ENCODE measurements at regions not wholly inside any gene's neighbourhood (a gene's known extent, or its start where the extent isn't known, plus 50 kb on each side); places are given as distances from the start of the nearest gene placed in this dataset.
"Not testable (repeated sequence)": the region's sequence is repeated elsewhere in the genome, so short reads cannot be mapped to it uniquely, and the experiment has no call there.

DNA sequence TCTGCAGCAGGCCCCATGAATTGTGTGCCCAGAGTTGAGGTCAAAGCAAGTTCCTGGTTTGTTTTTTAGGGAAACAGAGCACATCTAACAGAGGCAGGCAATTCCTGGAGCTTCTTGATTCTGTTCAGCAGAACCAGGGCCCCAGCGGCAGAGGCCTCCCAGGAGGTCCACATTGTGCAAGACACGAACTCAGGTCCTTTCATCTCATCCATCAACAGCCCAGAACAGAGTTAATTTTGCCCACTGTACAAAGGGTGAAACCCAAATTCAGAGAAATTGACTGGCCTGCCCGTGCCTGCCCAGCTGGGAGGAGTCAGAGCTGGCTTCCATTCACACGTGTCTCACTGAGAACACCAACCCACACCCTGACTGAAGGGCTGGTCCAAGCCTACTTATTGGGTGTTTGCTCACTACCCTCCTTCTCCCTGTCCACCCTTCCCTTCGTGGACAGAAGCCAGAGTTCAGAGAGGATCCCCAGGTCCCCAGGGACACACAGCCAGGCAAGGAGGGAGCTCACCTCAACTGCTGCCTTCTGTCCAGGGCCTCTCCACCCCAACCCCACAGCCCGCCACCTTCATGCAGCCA is 607.1 kb downstream of the TBC1D22A start:
- no peak for DNase-seq (ENCODE audit: low spot score)

DNA sequence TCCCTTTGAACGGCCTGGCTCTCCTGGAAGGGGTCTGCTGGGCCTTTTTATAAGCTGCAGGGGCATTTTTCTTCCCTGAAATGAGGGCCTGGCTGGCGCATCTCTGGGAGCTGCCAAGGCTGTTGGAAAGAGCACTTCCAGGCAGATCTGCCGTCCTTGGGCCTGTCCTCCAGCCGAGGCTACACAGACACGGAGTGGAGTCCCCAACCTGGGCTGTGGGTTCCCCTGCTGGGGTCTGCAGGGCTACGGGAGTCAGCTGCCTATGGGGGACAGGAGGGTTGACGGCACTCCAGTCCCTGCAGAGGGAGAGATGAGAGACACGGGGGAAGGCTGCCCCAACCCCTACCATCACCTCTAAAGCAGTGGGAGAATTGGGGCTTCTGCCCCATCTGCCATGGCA is 606.6 kb downstream of the TBC1D22A start:
- no peak for DNase-seq (ENCODE audit: low spot score)

DNA sequence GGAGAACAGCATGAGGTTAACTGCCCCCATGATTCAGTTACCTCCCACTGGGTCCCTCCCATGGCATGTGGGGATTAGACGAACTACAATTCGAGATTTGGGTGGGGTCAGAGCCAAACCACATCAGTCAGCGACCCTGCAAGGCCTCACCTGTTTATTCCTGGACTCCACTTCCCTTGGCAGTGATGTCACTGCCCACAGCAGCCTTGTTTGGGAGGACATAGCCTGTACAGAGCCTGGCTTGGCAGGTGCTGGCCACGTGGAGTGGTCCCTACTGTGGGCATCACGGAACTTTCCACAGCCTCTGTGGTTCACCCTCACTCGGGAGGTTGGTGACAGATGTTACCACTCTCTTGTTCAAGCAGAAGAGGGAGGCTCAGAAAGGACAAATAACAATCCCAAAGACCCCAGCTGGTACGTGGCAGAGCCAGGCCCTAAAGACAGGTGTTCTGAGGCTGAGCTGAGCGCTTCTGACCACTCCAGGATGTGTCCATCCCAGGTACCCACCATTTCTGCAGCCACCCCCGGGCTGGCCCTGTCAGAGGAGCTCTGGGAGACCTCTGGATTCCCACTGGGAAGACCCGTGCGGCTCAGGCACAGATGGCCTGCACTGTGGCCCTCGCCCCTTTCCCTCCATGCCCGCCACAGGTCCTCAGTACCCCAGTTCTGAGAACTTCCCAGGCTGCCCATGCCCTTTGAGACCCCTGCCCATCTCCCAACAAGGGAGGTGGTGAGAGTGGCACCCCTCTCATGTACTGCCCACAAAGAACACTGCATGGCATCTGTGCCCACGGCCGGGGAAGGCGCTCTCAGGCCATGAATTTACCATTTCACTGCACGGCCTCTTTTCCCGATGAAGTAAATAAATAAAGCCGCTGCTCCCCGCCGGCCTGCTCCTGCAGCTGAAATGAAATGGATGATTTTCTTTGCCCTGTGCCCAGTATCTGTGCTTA is 605.8 kb downstream of the TBC1D22A start:
- DNase-seq (ENCODE audit: low spot score) = no peak

DNA sequence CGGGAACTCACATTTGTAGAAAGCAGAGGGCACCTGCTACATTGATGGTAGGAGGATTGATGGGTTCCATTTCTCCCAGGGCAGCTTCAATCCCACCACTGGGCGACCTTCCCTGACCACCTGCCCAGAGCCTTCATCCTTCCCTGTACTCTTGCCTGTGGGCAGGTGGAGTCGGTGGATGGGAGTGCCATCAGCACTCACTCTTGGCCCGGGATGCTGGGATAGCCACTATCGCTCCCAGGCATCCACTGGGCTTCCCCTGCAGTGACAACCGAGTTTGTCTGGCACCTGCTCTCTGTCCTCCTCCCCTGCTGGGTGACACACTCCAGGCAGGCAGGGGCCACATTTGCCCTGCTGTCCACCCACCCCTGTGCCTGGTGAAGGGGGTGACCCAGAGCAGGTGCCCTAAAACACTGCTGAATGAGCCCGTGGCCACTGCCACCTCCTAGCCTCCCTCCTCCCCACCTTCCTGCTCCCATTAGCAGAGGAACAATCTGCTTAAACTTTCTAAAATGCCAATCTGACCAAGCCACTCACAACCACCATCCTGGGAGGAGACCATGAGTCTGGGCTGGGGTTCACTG is 604.7 kb downstream of the TBC1D22A start:
- DNase-seq (ENCODE audit: low spot score) = no peak

DNA sequence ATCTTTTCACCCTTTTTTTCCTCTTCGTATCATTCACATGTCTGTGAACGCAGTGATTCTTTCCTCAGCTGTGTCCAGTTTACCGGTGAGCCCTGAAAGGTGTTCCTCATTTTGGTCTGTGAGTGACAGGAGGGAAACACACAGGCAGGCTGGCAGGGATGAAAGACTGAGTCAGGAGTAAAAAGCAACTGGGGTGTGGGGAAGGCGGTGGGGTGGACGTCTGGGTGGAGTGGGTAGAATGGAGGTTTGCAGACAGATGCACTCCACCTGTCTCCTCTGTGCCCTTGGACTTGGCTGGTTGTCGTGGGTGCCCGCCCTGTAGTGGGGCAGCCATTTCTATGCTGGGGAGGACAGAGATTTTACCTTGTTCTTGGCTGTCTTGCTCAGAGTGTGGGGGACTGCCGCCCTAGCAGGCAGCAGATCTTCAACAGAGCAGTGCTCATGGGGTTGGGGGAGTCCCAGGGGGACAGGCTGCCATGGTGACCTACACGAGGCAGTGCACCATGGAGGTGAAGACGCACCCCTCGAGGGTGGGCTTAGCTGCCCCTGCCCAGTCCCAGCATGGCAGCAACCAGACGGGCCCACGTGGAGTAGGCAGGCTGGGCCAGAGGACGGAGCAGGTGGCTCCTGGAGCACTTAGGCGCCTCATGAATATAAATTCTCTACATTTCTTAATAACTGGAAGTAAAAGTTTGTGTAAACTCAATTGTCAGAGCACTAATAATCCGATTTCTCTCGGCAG is 603.7 kb downstream of the TBC1D22A start:
- DNase-seq (ENCODE audit: low spot score) = no peak

DNA sequence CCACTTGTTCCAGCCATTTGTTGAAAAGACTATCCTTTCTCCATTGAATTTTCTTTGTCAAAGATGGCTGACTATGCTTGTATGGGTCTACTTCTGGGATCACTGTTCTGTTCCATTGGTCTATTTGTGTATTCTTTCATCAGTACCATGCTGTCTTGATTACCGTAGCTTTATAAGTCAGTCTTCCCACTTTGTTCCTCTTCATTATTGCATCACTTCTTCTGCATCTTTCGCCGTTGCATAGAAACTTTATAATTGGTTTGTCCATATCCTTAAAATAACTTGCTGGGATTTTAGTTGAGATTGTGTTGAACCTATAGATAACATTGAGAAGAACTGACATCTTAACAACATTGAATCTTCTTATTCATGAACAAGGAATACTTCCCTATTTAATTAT is 598.8 kb downstream of the TBC1D22A start:
- no peak for DNase-seq (ENCODE audit: low spot score)

DNA sequence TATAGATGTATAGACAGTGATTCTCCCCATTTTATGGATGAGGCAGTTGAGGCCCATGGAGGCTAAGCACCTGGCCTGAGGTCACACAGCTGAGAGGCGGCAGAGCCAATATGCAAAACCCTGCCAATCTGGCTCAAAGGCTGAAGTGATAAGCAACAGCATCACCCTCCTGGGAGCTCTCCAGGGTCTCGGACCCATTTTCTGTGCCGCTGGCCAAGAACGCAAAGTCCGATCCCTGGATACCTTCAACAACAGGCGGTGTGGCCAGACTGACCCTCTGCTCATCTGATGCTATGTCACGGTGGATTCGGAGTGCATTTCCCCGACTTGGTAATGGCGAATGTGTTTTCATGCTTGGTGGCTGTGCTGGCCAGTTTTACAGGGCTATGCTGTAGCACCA is 595.0 kb downstream of the TBC1D22A start:
- no peak for DNase-seq (ENCODE audit: low spot score)

DNA sequence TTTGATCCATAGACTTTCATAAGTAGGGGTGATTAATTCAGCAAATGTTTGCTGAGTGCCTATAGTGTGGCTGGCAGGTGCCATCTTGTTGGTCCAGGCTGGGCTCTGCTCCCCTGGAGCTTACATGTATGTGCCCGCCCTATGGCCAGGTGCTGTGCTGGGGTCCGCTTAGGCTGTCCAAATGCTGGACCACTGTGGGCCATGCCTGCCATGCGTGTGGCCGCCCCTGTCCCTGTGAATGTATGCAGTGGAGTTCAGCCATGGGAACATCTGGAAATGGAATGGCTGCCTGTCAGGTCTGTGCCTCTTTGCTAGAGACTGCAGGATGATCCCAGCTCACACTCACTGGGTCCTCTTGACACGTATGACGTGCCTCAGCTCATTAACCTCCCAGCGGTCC is 594.6 kb downstream of the TBC1D22A start:
- DNase-seq (ENCODE audit: low spot score) = no peak

DNA sequence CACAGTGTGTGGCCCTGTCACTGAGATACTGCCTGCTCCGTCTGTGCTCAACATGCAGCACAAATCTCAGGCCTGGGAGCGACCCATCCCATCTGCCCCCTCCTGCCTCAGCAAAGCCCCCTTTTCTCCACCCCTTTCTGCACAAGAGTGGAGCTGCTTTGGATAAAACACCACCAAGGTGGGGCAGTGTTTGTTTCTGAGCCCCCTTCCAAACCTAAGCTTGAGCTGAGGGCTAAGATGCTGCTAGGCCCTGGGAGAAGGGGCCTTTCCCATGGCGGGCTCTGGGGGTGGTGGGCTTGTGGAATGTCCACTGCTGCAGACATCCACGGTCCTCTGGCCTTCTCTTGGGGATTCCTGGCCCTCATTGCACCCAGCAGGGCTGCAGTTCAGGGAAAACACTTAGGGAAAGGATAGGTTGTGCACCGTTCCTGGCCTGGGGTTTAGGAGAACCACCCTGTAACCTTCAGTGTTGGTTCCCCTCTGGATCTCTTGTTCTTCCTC is 594.1 kb downstream of the TBC1D22A start:
- no peak for DNase-seq (ENCODE audit: low spot score)

DNA sequence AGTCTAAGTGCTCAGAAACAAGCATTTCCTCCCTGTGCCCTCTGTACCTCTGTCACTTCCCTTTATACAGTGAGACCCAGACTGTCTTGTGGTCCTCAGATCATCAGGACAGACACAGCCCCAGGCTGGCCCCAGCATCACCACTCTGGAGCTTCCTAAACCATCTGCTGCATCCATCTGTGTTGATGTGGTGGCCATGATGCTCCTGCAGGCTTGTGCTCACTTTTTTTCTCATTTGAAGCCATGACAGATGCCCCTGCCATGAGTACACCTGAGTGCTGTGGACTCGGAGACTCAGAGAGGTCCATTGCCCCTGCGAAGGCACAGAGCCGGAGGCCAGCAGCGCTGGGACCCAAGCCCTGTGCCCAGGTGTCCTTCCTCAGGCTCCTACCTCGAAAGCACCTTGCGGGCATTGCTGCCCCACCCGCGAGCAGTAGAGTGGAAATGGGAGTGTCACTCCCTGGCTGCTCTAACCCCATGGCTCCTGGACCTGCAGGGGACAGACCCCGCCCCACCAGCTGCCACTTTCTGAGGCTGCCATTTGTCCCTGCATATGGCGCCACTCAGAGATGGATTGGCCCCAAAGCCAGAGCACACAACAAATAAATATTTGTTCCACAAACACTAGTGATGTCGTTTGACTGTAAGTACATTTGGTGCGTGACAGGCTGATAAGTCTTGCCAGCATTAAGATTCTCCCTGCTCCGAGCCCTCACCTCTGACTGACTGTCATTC is 593.5 kb downstream of the TBC1D22A start:
- no peak for DNase-seq (ENCODE audit: low spot score)

DNA sequence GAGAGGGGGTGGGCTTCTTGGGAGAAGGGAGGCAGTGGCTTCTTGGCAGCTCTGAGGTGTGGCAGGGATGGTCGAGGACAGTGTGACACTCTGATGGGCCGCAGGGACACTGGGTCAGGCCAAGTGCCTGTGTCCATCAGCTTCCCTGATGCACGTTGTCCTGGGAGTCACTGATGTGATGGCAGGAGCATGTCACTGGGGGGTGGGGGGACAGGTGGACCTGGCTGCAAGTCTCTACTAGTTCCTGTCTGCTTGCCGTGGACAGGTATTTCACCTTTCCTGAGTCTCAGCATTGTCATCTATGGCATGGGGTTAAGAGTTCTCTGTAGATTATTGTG is 592.9 kb downstream of the TBC1D22A start:
- no peak for DNase-seq (ENCODE audit: low spot score)

DNA sequence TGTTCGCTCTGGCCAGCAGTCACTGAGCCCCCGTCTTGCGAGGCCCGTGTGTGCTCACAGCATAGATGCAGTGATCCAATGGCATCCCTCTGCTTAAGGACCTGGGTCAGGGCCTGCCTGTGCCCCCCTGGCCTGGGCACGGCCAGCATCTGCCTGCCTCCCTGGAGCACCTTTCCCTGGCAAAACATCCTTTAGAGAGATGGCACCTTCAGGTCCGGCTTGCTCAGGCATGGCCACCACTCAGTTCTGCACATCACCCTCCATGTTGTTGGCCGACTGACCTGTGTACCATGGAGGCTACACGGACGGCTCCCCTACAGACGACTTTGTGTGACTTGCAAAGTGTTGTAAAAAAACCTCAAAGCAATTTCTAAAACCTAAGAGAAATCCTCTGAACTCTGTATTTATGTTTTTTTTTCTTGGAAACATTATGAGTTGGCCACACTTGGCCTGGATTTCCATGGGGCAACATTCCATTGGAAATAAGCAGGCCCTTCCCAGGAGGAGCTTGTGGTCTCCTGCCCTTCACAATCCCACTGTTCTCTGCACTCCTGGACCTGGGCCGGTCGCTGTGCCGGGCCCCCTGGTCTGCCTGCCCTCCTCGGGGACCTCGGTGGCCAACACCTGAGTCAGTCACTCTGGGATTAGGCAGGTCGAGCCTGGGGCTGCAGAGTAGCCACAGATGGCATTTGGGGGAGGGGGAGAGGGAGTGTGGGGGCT is 592.4 kb downstream of the TBC1D22A start:
- no peak for DNase-seq (ENCODE audit: low spot score)

DNA sequence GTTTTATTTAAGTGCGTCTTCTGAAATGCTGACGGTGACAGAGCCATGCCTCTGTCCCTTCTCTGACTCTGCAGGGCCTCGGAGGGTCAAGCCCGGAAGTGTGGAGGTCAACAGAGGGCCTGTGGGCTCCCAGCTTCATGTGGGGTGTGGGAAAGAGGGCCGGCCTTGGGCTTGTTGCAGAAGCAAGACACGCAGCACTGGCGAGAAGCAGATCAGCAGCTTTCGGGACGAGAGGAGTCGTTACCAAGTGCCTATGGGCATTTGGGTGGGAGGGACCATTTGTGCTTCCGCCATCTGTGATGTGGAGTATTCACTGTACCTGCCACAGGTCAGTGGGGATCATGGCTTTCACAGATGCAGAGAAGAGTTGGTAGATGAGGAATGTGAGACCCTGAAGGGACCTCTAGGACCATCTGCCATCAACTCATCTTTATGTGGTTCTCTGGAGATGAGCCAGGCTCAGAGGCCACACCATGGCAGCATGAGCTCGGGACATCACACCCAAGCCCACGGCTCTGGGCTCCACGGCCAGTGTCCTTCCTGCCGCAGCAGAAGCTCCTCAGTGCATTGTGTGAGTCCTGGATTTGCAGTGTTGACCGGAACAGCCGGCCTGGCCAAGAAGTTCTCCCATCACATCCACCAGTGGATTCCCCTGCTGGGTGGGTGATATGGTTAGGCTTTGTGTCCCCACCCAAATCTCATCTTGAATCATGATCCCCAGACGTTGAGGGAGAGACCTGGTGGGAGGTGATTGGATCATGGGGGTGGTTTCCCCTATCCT is 590.7 kb downstream of the TBC1D22A start:
- no peak for DNase-seq (ENCODE audit: low spot score)

DNA sequence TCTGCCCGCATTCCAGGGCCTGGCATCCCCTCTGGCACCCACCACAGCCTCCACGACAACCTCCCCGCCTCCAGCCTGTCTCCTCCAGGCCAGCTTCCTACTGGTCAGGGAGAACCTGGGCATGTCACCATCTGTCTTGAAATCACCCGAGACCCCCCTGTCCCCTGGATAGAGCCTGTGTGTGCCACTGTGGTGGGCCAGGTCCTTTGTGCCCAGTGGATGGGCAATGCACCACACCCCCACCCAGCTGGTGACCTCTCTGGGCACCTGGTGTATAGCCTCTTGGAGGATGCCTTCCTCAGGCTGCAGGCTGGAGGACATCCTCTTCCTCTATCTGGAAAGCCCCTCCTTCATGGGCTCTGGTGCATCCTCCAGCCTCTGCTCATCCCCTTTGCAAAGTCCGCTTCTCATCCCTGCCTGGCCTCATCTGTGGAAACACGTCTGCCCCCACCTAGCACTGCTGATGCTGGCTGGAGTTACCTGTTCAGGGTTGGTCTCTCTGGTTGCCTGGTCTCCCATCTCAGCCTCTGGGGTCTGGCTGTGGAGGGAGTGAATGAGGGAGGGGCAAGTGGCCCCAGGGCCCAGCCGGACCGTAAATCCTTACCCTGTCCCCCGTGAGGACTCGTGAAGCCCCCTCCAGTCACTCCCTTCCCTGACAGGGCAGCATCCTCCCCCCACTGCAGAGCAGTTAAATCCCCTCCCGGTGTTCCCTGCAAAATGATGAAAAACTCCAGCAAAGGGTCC is 589.6 kb downstream of the TBC1D22A start:
- DNase-seq (ENCODE audit: low spot score) = no peak

DNA sequence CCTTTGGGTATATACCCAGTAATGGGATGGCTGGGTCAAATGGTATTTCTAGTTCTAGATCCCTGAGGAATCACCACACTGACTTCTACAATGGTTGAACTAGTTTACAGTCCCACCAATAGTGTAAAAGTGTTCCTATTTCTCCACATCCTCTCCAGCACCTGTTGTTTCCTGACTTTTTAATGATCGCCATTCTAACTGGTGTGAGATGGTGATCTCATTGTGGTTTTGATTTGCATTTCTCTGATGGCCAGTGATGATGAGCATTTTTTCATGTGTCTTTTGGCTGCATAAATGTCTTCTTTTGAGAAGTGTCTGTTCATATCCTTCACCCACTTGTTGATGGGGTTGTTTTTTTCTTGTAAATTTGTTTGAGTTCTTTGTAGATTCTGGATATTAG is 583.8 kb downstream of the TBC1D22A start:
- DNase-seq (ENCODE audit: low spot score) = not testable (repeated sequence)

DNA sequence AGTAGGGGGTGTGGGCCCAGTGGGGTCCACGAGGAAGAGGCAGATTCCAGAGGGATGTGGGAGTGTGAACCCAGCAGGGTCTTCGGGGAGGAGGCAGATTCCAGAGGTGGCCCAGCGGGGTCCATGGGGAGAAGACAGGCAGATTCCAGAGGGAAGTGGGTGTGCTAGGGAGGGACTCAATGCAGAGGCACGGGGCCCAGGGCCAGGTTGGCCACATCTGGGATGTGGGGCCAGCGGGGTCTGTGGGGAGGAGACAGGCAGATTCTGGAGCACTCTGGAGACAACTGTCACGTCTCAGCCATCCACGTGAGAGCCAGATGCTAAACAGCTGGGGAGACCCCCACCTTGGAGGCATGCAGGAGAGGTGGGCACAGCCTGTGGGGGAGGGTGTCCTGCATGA is 582.6 kb downstream of the TBC1D22A start:
- DNase-seq (ENCODE audit: low spot score) = no peak

DNA sequence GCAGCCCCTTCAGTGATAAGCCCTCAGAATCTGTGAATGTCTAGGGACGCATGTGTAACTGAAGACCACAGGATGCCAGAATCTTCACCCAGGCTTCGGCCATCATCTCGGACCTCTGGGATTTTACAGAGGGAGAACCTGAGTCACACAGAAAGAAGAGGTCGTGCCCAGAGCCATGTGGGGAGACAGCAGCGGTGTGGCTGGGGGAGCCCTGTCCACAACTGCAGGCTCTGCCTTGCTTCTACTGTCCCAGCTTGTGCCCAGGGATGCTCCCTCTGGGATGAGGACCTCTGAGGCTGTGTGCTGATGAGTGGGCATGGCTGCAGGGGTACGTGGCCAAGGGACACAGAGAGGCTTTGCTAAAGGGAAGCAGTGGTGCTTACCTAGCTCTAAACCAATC is 582.0 kb downstream of the TBC1D22A start:
- no peak for DNase-seq (ENCODE audit: low spot score)

DNA sequence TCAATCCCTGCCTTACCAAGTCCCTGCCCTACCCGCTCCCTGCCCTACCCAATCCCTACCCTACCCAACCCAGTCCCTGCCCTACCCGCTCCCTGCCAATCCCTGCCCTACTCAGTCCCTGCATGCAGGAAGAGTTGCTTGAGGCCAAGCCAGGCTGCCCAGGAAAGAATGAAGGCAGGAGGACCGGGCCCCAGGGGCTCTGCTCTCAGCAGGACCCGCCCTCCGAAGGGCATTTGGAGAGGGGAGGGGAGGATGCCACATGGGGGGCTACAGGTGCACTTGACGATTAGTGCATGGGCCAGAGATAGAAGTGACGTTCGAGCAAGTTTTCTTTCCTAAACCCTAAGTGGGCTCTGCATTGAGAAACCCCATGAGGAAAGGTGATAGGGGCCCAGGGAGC is 581.2 kb downstream of the TBC1D22A start:
- DNase-seq (ENCODE audit: low spot score) = no peak

DNA sequence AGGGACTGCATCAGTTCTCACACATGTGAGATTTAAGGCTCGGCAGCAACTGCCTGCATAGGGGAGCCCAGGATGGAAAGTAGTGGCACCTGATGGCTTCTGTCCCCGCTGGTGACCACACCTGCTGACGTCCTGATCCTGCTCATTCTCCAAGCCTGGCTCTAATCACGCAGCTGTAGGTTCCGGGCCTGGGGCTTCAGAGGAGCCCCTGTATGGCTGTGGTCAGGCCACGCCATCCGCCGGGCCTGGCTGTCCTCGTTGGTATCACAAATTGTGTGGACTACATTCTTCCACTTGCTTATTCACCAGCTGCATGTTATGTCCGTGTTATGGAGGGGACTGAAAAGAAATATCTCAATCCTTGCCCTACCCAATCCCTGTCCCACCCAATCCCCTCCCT is 580.0 kb downstream of the TBC1D22A start:
- no peak for DNase-seq (ENCODE audit: low spot score)

Data from H4 (cell line).